Suprapubic skin (tissue), 4 donors: ENCODE measurements at regions not wholly inside any gene's neighbourhood (a gene's known extent, or its start where the extent isn't known, plus 50 kb on each side); places are given as distances from the start of the nearest gene placed in this dataset.
"Not testable (repeated sequence)": the region's sequence is repeated elsewhere in the genome, so short reads cannot be mapped to it uniquely, and the experiment has no call there.

Experiments used
- EP300 ChIP-seq: sonication (generic); formaldehyde crosslinking; IDR thresholded peaks from one replicate; pipeline ENCODE4 v1.6.1; 2017; ENCODE audit warnings: antibody characterized with exemption
- POLR2A ChIP-seq, 2 donors: fragments of 450-650 bp; IDR thresholded peaks; one replicate each; pipeline ENCODE4 v1.6.1; 2017; ENCODE audit warnings: antibody characterized with exemption in 2 of 2, mild to moderate bottlenecking in 2 of 2, moderate library complexity in 2 of 2
- POLR2AphosphoS5 ChIP-seq, 3 donors: sonication (generic); formaldehyde crosslinking; IDR thresholded peaks; one replicate each; pipeline ENCODE4 v1.6.1; 2017; ENCODE audit warnings: antibody characterized with exemption in 3 of 3
- TF ChIP-seq, protein P1 (sequence below), 2 donors: fragments of 200-600 bp in 1 of 2; fragments of 450-650 bp in 1 of 2; sonication (generic) in 1 of 2; IDR thresholded peaks; one replicate each; pipeline ENCODE4 v1.5.1; 2016 to 2019; ENCODE audit warnings: antibody characterized with exemption in 2 of 2, mild to moderate bottlenecking in 1 of 2, moderate library complexity in 1 of 2

DNA sequence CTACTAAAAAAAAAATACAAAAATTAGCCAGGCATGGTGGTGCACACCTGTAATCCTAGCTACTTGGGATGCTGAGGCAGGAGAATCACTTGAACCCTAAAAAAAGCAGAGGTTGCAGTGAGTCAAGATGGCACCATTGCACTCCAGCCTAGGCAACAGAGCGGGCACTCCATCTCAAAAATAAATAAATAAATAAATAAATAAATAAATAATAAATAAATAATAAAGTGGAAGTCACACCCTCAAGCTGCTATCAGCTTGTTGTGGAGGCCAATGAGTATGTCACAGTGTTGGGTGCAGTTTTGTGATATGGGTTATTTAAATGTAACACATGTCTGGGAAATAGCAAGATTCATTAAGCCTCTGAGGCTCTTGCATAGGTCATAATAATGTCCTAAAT, 153.9 kb downstream of the NR2F2 start:
- TF ChIP-seq, protein P1, sequence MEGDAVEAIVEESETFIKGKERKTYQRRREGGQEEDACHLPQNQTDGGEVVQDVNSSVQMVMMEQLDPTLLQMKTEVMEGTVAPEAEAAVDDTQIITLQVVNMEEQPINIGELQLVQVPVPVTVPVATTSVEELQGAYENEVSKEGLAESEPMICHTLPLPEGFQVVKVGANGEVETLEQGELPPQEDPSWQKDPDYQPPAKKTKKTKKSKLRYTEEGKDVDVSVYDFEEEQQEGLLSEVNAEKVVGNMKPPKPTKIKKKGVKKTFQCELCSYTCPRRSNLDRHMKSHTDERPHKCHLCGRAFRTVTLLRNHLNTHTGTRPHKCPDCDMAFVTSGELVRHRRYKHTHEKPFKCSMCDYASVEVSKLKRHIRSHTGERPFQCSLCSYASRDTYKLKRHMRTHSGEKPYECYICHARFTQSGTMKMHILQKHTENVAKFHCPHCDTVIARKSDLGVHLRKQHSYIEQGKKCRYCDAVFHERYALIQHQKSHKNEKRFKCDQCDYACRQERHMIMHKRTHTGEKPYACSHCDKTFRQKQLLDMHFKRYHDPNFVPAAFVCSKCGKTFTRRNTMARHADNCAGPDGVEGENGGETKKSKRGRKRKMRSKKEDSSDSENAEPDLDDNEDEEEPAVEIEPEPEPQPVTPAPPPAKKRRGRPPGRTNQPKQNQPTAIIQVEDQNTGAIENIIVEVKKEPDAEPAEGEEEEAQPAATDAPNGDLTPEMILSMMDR (IDR thresholded peaks at IDR 0.05): not testable (repeated sequence)
- not testable (repeated sequence) for TF ChIP-seq POLR2A (IDR thresholded peaks at IDR 0.05); POLR2AphosphoS5 (IDR thresholded peaks at IDR 0.05); EP300
